HG02798 (cell line): ENCODE measurements at regions not wholly inside any gene's neighbourhood (a gene's known extent, or its start where the extent isn't known, plus 50 kb on each side); places are given as distances from the start of the nearest gene placed in this dataset.

Experiments
- ATAC-seq: cut with Tn5 transposase; IDR thresholded peaks from one replicate; pipeline ENCODE4 v1.9.1; 2021; ENCODE audit warnings: mild to moderate bottlenecking; ENCODE audit not compliant: unreplicated experiment, poor library complexity

DNA sequence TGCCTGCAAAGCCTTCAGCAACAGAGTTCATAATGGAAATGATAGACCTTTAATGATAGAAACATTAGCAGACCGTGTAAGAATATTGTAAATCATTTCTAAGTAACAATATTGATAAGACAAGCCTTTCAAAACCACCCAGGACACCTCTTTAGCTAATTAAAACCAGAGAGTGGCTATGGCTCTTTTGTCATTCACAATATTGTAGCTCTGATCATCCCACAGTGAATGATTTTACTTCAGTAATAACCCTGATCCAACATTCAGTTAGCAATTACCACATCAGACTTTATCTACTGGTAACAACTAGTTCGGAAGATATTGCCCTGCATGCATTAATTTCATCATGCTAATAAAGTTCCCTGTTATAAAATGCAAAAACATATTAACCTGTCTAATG, 432.6 kb downstream of the DTWD2 start:
- ATAC-seq, result no peak

DNA sequence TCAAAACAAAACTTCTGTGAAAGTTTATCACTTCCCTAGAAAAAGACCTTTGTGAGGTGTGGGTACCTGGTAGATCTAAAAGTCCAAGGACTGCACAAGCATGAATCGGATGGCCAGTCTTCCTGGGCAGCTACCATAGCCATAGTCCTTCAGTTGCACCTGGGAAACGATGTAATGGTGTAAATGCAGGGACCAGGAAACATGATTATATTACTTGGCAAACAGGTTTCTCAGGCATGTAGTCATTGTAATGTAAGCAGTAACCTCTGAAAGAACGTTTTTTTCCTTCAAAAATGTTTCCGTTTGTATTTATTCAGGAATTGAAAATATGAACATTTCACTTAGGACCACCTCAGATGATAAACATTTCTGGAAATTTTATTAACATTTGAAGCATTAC, 433.4 kb downstream of the DTWD2 start:
- ATAC-seq, result no peak

DNA sequence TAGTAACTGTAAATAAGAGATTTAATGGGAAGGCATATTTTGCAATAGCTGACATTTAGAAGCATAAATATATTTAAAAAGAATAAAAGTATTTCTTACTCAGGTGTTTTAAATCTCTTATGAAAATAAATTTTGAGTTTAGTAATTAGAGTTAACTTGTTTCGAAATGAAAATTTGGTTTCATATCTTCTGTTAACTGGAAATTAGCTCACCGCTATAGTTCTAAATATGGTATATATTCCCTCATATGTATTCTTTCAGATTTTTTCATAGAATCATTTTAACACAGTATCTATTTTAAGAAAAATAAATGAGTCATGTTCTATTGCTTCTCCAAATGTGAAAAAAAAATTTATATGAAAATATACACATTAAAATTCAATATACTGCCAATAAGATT, 434.1 kb downstream of the DTWD2 start:
- no peak for ATAC-seq

DNA sequence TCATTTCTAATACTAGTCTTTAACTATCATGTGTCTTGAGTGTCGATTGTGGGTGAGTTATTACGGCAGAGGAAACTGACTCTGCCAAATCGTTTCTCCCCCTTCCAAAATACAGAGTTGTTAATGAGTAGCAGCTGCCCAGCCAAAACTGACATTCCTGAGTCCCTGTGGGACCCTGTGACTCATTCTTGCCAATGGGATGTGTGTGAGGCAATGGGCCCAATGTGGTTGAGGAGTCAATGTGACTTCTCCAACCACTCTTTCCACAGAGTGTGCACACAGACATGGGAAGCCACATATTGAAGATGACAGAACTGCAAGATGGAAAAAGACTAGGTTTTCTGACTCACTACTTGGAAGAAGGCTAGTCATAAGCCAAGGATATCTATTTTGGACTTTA, 434.7 kb downstream of the DTWD2 start:
- ATAC-seq, result no peak

DNA sequence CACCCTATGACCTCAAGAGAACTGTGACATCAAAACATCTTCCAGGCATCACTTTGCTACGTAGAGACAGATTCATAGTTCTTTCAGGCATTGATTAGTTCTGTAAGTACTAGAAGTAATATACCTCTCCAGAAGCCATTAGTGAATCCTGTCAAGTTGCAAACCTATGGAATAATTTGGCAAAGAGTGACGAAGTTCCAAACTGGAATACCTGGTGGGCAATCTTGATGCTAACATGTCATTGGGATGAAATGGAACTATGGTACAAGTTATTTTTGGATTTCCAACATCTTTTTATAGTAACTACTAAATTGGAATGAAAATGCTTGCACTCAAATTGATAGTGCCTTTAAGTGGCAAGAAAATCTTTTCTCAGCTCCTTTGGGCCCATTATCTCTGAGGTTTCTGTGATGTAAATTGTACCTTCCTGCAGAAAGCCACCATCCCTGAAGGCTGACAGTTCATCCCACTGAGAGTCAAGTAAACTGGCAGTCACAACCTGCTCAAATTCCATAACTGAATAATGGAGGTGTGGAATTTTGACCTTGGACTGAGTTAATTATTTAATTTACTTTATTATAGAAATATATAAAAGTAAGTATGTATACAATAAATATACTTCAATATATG, 435.5 kb downstream of the DTWD2 start:
- ATAC-seq, result no peak

DNA sequence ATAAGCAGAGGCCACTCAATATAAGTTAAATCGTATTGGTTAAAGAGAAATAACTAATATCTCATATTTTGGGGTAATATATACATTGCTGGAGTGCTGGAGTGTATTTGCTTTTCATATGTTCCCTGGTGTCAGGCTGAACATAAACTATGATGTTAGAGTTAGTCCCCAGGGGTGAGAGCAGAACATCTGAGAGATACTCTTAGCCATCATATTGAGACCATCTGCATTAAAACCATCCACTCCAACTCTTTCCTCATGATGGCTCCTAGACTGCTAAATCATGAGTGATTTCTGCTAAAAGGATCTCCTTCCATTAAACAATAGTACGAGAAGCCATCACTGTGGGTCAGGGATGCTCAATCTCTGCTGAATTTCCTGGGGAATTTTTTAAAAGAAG, 436.2 kb downstream of the DTWD2 start:
- ATAC-seq, result no peak

DNA sequence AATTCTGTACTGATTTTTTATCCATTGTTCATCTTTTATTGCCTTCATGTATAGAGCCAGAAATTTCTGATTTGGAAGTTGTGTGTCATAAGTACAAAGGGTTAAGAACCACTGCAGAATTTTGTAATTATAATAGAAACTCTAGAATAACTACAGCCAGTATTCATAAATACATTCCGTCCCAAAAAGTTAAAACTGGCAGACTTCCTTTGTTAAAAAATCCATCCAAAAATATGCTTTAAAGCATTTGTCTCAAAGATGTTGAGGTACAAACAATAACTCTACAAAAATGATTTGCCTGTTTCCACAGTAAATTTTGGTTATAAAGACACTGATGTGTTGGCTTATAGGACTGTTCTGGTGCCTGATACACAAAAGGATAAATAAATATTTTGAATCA, 436.6 kb downstream of the DTWD2 start:
- ATAC-seq, result no peak

DNA sequence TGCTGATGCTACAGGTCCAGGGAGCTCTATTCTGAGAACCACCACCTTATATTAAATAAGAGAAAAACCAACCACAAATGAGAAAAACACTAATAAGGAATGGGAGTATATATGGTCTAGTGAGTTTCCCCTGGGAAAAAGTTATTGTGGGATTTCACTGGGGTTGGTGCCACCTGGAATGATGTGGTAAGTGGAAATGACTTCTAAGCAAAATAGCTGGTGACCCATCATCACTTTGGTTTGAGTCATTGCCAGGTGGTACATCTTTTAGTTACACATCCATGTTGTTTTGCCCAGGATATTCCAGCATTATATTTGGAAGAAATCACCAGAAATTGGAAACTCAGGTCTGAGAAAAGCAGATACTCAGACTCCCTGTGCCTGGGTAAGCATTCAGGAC, 437.3 kb downstream of the DTWD2 start:
- ATAC-seq, result no peak

DNA sequence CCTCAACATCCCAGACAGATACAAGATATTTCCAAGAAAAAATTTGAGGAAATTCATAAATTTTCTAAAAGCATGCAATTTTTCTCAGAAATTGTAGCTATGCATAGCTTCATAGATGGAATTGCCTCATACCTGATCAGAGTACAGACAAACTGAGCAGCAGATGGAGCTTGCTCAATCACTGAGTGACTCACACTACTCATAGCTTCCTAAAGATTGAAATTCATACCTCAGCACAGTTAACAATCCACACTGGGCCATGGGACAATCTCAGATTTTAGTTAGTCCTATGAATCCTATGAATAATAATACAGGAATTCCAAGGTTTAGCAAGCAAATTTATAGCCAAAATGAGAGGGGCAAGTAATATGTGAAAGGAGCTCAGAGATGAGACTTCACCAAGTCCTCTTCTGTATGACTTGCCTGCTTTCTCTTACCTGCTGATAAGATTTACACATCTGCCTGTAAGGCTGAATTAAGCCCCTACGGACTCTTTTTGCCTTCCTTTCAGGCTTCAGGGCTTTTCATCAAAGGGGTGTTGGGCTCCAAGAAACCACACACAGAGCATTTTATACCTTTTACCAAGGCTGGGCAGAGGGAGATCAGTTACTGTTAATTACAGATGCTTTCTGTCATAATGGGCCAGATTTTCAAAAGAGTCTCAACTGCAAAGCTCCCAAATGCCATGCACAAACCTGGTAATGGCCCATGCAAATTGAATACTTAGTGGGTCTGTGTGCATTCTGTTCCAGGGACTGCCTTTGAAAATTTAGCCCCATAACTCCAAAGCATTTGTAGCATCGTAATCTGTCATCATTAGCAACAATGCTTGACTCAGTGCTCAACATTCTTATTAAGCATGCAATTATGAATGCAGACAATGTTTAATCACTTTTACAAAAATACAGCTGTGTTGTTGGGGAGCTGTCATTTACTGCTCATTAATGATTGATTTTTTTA, 439.3 kb downstream of the DTWD2 start:
- no peak for ATAC-seq

DNA sequence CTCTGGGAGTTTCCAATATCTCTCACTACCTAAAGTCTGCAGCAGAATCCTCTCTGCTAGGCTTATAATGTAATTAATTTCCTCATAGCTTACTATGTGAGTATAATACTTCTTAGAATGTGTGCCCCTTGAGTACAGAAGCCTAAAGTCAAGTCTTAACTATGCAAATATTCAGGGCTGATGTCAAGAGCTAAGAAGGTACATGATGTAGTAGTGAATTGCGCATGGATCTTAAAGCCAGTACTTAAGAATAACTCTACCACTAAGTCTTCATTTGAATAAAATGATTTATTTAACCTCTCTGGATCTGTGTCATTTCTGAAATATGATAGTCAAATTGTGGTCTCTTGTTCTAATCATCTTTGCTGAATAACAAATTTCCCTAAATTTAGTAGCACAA, 442.9 kb downstream of the DTWD2 start:
- no peak for ATAC-seq

DNA sequence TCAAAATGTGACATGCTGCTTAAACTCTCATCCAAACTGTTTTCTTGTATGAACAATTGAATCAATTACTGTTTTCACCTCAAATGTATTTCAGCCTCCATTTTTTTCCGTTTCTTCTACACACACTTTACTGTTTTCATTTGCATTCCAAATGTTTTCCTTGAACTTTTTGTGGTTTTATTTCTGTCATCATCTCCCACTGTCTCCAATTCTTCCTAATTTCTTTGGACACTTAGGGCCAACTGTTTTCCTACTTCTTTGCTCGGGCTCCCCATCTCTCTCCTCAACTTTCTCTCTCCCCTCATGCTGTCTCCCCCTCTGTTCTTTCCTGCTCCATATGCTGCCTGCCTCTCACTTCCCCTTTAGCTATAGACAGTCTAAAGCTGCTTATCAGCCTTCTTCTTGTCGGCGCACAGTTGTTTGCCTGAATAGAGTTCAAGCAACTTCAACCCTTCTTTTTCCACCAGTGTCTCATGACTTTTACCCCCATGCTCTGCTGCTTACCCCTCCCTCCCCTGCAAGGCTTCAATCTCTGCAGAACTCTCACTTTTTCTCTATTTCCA, 443.4 kb downstream of the DTWD2 start:
- ATAC-seq, result no peak

DNA sequence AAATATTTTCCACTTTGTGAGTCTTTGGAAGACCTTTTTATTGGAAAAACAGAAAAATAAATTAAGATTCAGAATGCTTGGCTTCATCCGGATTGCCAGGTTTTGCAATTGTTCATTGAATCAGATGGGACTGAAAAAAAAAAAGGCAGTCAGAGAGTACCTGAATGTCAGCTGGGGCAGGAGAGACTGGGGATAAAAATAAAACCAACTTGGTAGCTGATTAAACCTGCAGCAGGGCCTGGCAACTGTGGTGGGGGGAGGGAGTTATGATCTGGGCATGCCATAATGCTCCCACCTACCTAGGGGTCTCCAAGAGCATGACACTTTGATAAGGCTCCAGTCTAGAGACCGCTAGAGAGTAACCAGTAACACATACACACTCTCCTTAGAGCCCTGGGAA, 454.4 kb downstream of the DTWD2 start:
- ATAC-seq, result no peak

DNA sequence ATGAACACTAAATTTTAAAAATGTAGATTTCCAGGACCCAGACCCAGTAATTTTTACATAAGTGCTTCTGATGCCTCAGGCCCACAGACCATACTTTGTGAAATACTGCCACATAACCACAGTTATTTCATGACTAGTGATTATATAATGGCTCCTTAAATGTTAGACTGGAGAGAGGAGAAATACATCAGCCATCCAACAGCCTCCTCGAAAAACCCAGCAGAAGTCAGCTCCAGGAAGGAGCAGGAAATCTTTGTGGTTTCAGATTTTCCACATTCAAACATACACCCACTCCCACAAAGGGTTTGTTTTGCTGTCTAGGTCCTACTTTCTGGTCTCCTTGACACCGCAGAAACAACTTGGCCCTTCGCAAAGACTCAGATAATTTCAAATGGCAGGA, 455.2 kb downstream of the DTWD2 start:
- ATAC-seq, result no peak

DNA sequence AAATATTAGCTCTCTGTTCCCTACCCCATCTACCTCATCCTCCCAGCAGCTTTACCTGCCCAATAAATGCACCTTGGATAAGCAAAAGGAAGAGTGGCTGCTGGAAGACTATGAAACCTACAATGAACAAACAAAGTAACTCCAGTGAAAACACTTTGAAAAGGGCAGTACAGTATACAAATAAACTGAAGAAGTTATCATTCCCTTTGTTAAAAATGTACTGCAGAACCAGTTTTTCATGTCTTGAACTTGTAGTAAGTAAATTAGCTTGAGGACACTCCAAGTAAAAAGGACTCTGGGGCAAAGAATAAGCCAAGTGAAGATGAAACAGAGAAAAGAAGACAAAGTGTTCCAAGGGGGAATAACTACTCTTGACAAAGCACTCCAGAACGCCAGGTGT, 457.1 kb downstream of the DTWD2 start:
- no peak for ATAC-seq

DNA sequence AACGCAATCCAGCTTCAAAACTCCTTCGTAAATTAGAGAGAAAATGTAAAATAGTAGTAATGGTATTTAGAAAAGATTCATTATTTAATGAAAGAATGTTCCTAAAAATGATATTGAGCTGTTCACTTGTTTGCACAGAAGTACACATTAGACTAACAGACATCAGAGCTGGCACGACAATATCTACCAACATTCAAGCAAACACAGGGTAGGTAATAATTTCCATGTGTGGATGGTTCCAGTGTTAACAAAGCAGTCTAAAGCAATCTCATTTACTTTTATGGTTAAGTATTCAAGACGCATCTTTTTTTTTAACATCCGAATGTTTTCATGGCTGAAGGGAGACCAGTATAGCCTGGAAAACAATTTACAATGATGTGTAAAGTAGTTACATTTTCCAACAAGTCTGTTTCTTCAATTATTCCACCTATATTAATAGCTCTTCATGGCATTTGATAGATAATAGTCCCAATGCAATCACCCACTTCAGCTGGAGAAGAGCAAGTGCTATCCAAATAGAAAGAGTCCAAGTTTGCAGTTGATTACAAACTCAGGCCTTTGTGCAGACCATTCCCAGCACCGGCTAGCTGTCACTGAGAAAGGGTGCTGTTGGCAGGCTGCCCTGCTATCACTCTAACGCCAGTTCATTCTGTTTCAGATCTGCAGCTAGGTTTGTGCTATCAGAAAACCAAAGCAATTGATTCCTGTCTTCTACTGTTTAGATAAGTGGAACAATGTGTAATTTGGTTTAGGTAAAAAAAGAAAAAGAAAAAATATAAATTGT, 458.8 kb downstream of the DTWD2 start:
- ATAC-seq, result no peak

DNA sequence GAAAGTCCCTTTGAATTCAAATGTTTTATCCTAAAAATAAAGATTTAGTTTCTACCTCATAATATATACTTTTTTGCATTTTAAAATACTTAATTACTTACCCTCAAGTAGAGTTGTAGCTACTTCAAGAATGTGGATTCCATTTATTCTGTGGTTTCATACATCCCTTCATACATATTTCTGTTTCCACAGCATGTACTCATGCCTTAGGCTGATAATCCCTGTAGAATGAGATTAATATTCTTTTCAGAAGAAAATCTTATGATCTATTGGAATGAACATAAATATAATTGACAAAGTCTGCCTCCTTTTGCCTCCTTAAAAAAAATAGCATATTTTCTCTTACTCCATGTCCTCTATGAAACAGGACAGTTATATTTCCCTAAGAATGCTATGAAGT, 465.7 kb downstream of the DTWD2 start:
- ATAC-seq, result no peak

DNA sequence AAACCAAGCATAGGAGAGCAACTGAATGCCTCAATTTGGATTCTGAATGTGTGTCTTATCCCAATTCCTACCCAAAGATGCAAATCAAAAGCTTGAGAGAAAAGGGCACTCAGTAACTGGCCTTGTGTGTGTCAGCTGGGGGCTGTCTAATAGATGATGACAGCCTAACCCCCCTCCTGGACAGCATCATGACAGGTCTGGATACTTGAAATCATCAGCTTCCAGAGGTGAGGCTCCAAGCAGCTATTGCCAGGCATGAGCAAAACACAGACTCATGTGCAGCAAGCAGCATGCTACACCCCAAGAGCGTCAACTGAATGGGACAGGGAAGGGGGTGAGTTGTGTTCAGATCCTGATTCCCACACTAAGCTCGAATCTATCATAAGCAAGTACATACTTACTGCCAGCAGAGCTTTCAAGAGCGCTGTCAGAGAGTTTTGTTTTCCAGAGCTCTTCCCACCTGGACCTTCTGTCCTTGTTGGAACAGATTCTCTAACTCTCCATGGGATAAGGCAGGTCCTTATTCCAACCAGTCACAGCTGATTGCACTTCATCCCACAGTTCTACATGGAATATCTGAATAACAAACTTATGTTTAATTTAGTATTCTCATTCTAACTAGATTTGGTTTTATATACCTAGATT, 467.5 kb downstream of the DTWD2 start:
- ATAC-seq, result no peak

DNA sequence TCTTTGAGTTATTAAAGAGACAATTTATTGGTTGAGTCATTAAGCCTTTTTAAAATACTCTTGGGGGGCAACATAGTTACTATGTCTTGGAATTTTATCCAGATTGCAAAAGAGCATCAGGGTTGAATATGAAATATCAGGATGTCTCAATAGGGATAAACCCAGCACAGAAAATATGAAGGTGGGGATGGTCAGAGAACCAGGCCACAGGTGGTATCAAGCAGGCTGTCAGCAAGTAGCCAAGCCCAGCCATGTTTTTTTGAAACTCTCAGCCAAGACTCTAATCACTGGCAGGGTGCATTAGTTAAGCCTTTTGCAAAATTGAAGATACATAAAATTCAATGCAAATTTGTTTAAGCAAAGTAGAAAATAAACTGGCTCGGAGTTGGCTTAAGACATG, 468.9 kb downstream of the DTWD2 start:
- no peak for ATAC-seq

DNA sequence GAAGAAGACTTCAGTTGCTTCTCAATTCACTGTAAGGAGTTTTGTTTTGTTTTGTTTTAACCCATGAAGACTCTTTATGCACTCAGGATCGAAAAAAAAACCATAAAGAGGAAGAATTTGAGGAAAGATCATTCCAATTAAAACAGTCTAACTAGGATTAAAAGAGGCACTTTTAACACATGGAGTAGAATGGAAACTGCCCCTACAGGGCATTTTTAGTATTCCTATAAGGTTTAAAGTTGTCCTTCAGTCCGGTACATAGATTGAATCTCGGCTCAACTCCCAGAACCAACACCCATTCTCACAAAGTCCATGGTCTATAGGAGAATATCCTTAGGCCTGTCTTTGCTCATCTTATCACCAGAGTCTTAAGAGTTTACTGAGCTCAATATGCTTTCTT, 469.6 kb downstream of the DTWD2 start:
- ATAC-seq, result no peak

DNA sequence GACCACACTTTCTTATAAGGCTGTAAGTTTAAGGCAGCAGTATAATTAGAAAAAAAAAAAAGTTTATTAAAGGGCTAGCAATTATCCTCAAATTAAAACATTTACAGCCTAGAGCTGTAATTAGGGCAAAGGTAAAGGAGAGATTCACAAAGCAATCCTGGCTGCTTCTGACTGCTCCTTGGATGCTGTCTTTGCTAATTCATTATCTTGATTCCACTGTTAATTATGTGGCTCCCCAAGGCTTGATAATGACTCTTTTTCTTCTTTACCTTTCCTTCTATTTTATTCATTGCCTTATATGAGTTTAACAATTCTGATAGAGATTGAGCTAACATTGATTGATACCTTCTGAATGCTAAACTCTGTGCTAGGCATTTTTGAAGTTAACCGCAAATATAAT, 476.5 kb downstream of the DTWD2 start:
- no peak for ATAC-seq
